Karpas-422 (cell line): ENCODE measurements at regions not wholly inside any gene's neighbourhood (a gene's known extent, or its start where the extent isn't known, plus 50 kb on each side); places are given as distances from the start of the nearest gene placed in this dataset.
"Not testable (repeated sequence)": the region's sequence is repeated elsewhere in the genome, so short reads cannot be mapped to it uniquely, and the experiment has no call there.

Source experiments
- DNase-seq: peaks from one replicate; pipeline ENCODE4 v3.0.0-alpha.2; 2015
- H2AFZ ChIP-seq: fragments of 200-600 bp; sonication (generic); 2 replicates; pipeline ENCODE4 v1.6.1; 2014; ENCODE audit warnings: antibody characterized with exemption, low read length, mixed read lengths
- H3K27ac ChIP-seq: fragments of 200-600 bp; sonication (generic); 2 replicates; pipeline ENCODE4 v1.5.1; 2014; ENCODE audit warnings: mild to moderate bottlenecking, low read length, moderate library complexity
- H3K27me3 ChIP-seq: fragments of 200-600 bp; sonication (generic); 2 replicates; pipeline ENCODE4 v1.6.1; 2014; ENCODE audit warnings: low read length, mixed read lengths
- H3K36me3 ChIP-seq: fragments of 200-600 bp; sonication (generic); 2 replicates; pipeline ENCODE4 v1.6.1; 2014; ENCODE audit warnings: low read length, mixed read lengths; ENCODE audit not compliant: insufficient read depth
- H3K4me1 ChIP-seq: fragments of 200-600 bp; sonication (generic); 2 replicates; pipeline ENCODE4 v1.6.1; 2014; ENCODE audit warnings: mild to moderate bottlenecking, low read length, mixed read lengths
- H3K4me2 ChIP-seq: fragments of 200-600 bp; sonication (generic); 2 replicates; pipeline ENCODE4 v1.6.1; 2014; ENCODE audit warnings: low read length, low read depth, mild to moderate bottlenecking; ENCODE audit not compliant: poor library complexity, severe bottlenecking
- H3K4me3 ChIP-seq: fragments of 200-600 bp; sonication (generic); 2 replicates; pipeline ENCODE4 v1.5.1; 2014; ENCODE audit warnings: mild to moderate bottlenecking, antibody characterized with exemption, low read length, mixed read lengths
- H3K79me2 ChIP-seq: fragments of 200-600 bp; sonication (generic); 2 replicates; pipeline ENCODE4 v1.6.1; 2014; ENCODE audit warnings: mild to moderate bottlenecking, low read length, mixed read lengths
- H3K9ac ChIP-seq: fragments of 200-600 bp; sonication (generic); 2 replicates; pipeline ENCODE4 v1.6.0; 2014; ENCODE audit warnings: low read length
- H3K9me2 ChIP-seq: fragments of 200-600 bp; sonication (generic), shearing (Covaris generic); replicated peaks from 2 replicates; pipeline ENCODE4 v1.6.0; 2014; ENCODE audit warnings: mild to moderate bottlenecking, low read length, moderate library complexity; ENCODE audit not compliant: insufficient read depth
- H3K9me3 ChIP-seq: fragments of 300-700, 200-600 bp; sonication (generic); 2 replicates; pipeline ENCODE4 v1.6.1; 2014; ENCODE audit warnings: low read length, mixed read lengths
- H4K20me1 ChIP-seq: fragments of 200-600 bp; sonication (generic); 2 replicates; pipeline ENCODE4 v1.6.1; 2014; ENCODE audit warnings: mild to moderate bottlenecking, antibody characterized with exemption, low read length, low read depth; ENCODE audit not compliant: insufficient read depth

DNA sequence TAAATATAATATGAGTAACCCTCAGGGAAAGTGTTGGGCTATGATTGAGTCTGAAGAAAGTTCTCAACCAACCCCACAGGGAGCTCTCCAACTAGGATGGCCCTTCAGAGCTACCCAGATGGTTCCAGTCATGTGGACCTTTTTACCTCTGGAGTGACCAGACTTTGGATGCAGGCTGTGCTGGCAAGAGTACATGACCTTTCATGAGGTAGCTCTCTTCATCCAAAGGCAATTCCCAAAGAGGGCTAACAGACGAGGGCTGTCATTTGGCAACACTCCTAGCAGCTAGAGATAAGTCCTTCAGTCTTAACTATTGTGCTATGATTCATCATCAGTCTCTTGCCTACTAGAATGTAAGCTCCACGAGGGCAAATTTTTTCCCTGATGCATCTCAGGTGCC lies 75.4 kb downstream of the DUSP6 start:
- no peak for DNase-seq
- Histone ChIP-seq H3K4me1 (no peaks in the 10 kb centered on the region), H3K9me3 (no peaks in the 10 kb centered on the region), H3K4me3 (no peak overlapping the region), H3K27ac (no peak overlapping the region), H3K9me2 (no peaks in the 10 kb centered on the region), H3K9ac (no peak overlapping the region), H4K20me1 (no peaks in the 10 kb centered on the region), H3K79me2 (no peaks in the 10 kb centered on the region), H3K4me2 (no peak overlapping the region), H3K27me3 (no peaks in the 10 kb centered on the region), H2AFZ (no peak overlapping the region), H3K36me3 (no peaks in the 10 kb centered on the region)

DNA sequence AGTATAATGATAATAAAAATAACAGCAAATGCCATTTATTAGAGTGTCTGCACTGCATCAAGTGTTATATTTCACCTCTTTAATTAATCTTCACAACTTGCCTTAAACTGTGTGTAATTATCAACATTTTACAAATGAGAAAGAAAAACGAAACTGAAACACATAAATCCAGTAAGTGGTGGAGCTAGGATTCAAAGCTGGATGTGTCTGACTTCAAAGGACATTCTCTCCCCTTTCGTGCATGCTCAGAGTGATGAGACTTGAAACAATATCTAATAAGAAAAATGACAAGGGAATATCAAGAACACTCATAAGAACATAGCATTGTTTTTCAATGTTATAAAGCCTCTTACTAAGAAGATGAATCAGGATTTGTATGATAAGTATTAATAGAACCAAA lies 78.8 kb downstream of the DUSP6 start:
- H3K27ac ChIP-seq, result no peak overlapping the region
- no peak overlapping the region for H3K9ac ChIP-seq
- no peak overlapping the region for H2AFZ ChIP-seq
- H3K9me3 ChIP-seq, result no peaks in the 10 kb centered on the region
- no peaks in the 10 kb centered on the region for H3K4me1 ChIP-seq
- H3K36me3 ChIP-seq, result no peaks in the 10 kb centered on the region
- no peak for DNase-seq
- H3K79me2 ChIP-seq, result no peaks in the 10 kb centered on the region
- no peak overlapping the region for H3K4me2 ChIP-seq
- H4K20me1 ChIP-seq, result no peaks in the 10 kb centered on the region
- no peaks in the 10 kb centered on the region; the same call in 1 of the 2 replicates for H3K27me3 ChIP-seq
- no peak overlapping the region for H3K4me3 ChIP-seq
- no peaks in the 10 kb centered on the region for H3K9me2 ChIP-seq

DNA sequence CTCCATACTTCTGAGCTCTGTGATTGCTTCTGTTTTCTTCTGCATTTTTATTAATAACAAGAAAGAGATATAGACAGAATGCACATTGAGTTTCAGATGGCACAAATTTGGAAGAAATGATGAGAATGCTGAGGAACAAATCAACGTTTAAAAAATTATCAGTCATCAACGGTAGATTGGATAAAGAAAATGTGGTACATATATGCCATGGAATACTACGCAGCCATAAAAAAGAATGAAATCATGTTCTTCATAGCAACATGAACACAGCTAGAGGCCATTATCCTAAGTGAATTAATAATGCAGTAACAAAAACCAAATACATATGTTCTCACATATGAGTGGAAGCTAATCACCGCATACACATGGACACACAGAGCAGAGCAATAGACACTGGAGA lies 81.8 kb downstream of the DUSP6 start:
- H3K27ac ChIP-seq, result no peak overlapping the region
- no peaks in the 10 kb centered on the region for H3K36me3 ChIP-seq
- H3K9ac ChIP-seq, result no peak overlapping the region
- H3K9me2 ChIP-seq, result no peaks in the 10 kb centered on the region
- no peak overlapping the region for H3K4me2 ChIP-seq
- H3K4me3 ChIP-seq, result no peak overlapping the region
- no peaks in the 10 kb centered on the region for H3K4me1 ChIP-seq
- no peaks in the 10 kb centered on the region; the same call in 1 of the 2 replicates for H3K27me3 ChIP-seq
- no peaks in the 10 kb centered on the region for H3K9me3 ChIP-seq
- no peak for DNase-seq
- no peaks in the 10 kb centered on the region for H3K79me2 ChIP-seq
- no peak overlapping the region for H2AFZ ChIP-seq
- H4K20me1 ChIP-seq, result no peaks in the 10 kb centered on the region

DNA sequence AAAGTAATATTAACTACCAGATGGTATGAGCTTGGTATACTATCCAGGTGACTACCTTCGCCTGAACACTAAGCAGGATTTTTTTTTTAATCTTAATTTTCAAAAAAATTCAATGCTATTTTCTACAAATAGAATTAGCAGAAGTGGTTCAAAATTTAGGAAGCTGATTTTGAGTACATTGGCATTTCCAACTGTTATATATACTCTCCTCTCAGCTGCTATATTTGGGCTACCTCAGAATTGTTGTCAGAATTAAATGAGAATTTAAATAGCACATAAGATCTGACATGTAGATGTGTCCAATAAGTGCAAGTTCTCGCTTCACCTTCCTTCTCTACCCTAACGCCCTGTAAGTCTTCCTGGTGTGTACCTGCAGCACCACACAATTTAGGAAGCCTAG lies 83.1 kb downstream of the DUSP6 start:
- Histone ChIP-seq H3K27ac (no peak overlapping the region), H3K4me1 (no peaks in the 10 kb centered on the region), H3K4me3 (no peak overlapping the region), H3K36me3 (no peaks in the 10 kb centered on the region), H2AFZ (no peak overlapping the region), H3K27me3 (no peaks in the 10 kb centered on the region; the same call in 1 of the 2 replicates), H3K9ac (no peak overlapping the region), H3K4me2 (no peak overlapping the region), H3K79me2 (no peaks in the 10 kb centered on the region), H4K20me1 (no peaks in the 10 kb centered on the region), H3K9me3 (no peaks in the 10 kb centered on the region), H3K9me2 (no peaks in the 10 kb centered on the region)
- DNase-seq, result no peak

DNA sequence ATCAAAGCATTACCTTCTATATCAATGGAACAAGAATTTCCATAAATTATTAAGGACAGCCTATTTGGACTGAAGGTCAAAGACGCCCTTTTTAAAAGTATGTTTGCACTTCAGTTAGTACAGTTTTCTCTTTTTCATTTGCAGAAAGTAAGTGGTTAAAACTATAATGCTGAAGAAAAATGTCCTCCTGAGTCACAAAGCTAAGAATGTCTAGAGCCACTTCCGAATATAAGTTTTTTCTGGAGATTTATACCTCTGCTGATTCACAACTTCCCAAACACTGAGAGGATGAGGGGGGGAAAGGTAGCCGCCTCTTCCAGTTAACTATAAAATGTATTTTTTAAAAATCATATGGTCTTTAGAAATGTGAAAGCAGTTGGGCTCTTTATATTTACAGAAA lies 84.9 kb downstream of the DUSP6 start:
- Histone ChIP-seq H3K9ac (no peak overlapping the region), H3K36me3 (no peaks in the 10 kb centered on the region), H3K4me2 (no peak overlapping the region), H3K4me3 (no peak overlapping the region), H4K20me1 (no peaks in the 10 kb centered on the region), H3K27me3 (no peaks in the 10 kb centered on the region; the same call in 1 of the 2 replicates), H3K27ac (no peak overlapping the region), H3K79me2 (no peaks in the 10 kb centered on the region), H3K9me3 (no peaks in the 10 kb centered on the region), H3K4me1 (no peaks in the 10 kb centered on the region), H2AFZ (no peak overlapping the region), H3K9me2 (no peaks in the 10 kb centered on the region)
- no peak for DNase-seq

DNA sequence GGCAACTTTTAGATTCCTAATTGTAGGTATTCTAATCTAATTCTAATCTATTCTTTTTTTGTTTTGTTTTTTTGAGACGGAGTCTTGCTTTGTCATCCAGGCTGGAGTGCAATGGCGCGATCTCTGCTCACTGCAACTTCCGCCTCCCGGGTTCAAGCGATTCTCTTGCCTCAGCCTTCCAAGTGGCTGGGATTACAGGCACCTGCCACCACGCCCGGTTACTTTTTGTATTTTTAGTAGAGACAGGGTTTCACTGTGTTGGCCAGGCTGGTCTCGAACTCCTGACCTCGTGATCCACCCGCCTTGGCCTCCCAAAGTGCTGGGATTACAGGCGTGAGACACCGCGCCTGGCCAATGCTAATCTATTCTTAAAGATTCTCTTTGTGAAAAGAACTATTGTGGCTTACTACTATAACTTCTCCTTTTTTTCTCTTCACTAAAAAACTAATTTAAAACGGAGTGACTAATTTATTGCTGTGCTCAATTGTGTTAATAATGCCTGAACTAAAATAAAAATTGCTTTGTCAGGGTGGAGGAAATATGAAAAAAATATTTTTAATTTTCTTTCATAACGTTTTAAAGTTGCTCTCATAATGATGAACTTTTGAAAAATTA lies 85.6 kb downstream of the DUSP6 start:
- H3K9ac ChIP-seq, H3K4me2 ChIP-seq, H3K79me2 ChIP-seq, H3K27me3 ChIP-seq, H3K4me1 ChIP-seq, H3K36me3 ChIP-seq, DNase-seq, H3K27ac ChIP-seq, H3K9me3 ChIP-seq, H2AFZ ChIP-seq, H4K20me1 ChIP-seq, H3K4me3 ChIP-seq, H3K9me2 ChIP-seq: not testable (repeated sequence)

DNA sequence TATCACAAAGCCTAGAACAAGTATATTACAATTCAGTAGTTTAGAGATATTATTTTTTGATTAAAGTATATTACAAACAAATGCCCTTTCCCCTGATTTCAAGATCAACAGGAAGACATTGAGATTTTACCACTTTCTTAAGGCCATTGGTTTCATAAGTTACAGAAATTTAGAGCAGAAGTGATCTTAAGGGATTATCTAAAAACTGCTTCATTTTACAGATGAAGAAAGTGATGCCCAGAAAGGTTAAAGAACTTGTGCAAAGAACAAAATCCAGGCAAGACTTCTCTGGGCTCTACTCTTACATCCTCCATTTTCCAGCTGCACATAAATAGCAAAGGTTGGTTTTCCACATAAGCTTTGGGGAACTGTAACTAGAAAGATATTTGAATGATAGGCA lies 87.5 kb downstream of the DUSP6 start:
- Histone ChIP-seq H3K27ac (no peak overlapping the region), H3K9ac (no peak overlapping the region), H2AFZ (no peak overlapping the region), H3K79me2 (no peaks in the 10 kb centered on the region), H3K9me2 (no peaks in the 10 kb centered on the region), H4K20me1 (no peaks in the 10 kb centered on the region), H3K4me1 (0 out of 2 replicates have a peak, but pooled peaks cover 3% of the 10 kb centered on the region), H3K9me3 (no peaks in the 10 kb centered on the region), H3K4me3 (no peak overlapping the region), H3K27me3 (no peaks in the 10 kb centered on the region), H3K36me3 (no peaks in the 10 kb centered on the region), H3K4me2 (no peak overlapping the region)
- DNase-seq, result no peak

DNA sequence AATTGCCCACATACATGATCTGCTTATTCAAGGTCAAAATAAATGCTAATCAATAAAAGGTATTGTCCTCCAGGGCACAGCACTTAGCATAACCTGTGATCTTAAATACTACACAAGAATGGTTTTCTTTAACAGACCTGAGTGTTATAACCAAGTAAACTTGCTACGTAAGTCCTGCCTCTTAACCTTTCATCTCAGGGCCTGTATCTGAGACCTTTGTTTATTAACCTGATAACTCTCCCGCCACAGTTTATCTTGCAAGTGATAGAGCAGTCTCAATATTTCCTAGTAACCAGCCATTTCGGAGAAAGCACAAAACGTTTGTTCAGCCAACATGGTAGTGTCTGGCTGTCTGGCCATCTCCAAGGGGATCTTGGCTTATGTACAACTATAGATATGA lies 88.4 kb downstream of the DUSP6 start:
- H2AFZ ChIP-seq, result no peak overlapping the region
- H4K20me1 ChIP-seq, result no peaks in the 10 kb centered on the region
- no peaks in the 10 kb centered on the region for H3K79me2 ChIP-seq
- H3K9me2 ChIP-seq, result no peaks in the 10 kb centered on the region
- no peak overlapping the region for H3K27ac ChIP-seq
- H3K4me2 ChIP-seq, result no peak overlapping the region
- H3K36me3 ChIP-seq, result no peaks in the 10 kb centered on the region
- 0 out of 2 replicates have a peak, but pooled peaks cover 3% of the 10 kb centered on the region for H3K4me1 ChIP-seq
- no peak overlapping the region for H3K4me3 ChIP-seq
- no peak overlapping the region for H3K9ac ChIP-seq
- no peaks in the 10 kb centered on the region for H3K9me3 ChIP-seq
- no peak for DNase-seq
- H3K27me3 ChIP-seq, result no peaks in the 10 kb centered on the region
